HepG2 (cell line): ENCODE measurements at regions not wholly inside any gene's neighbourhood (a gene's known extent, or its start where the extent isn't known, plus 50 kb on each side); places are given as distances from the start of the nearest gene placed in this dataset.

Experiments used
- ATAC-seq: fragments of 200-7000 bp; cut with Tn5 transposase; 3 replicates; pipeline ENCODE4 v1.9.1; 2020; ENCODE audit warnings: mild to moderate bottlenecking, moderate library complexity
- BruUV-seq: library from RNA; stranded (reverse); fragments of 400-500 nt; replicated peaks from 2 replicates; lab custom pipeline; 2021; lab: Mats Ljungman, UMichigan
- CTCF ChIA-PET: fragments of 300-600 bp; formaldehyde crosslinking; extraction: SDS; loops from one replicate; lab custom pipeline; 2021; ENCODE audit warnings: low total read pairs, inconsistent platforms, low intra/inter-chr PET ratio; lab: Yijun Ruan, JAX
- POLR2A ChIA-PET: fragments of 350-600 bp; sonication (Branson Sonifier 250); formaldehyde crosslinking; loops from one replicate; lab custom pipeline; 2020; ENCODE audit warnings: antibody characterized with exemption, inconsistent platforms; lab: Yijun Ruan, JAX
- DNase-seq: peaks from one replicate; pipeline ENCODE4 v3.0.0-alpha.2; 2015; ENCODE audit warnings: low spot score
- FAIRE-seq: peaks from 3 replicates; lab custom pipeline; 2011; peaks lifted over from hg19 to GRCh38; lab: Jason Lieb, UNC
- H2AFZ ChIP-seq: one replicate; pipeline ENCODE4 v1.6.1; 2011; ENCODE audit warnings: low read length, inconsistent platforms
- H3K27ac ChIP-seq: fragments of 300-600 bp; 3 replicates; pipeline ENCODE4 v1.8.0; 2011; ENCODE audit warnings: mixed run types, mild to moderate bottlenecking, mixed read lengths, low read length, inconsistent platforms; ENCODE audit not compliant: insufficient read depth; ENCODE audit errors: extremely low read length
- H3K27me3 ChIP-seq, 2 experiments: fragments of 200-600 bp in 1 of 2; 2 replicates in 1 of 2; 3 replicates in 1 of 2; pipeline versions ENCODE4 v1.6.0 to v1.8.0; 2011; ENCODE audit warnings: low read length in 2 of 2, mild to moderate bottlenecking in 2 of 2, moderate library complexity in 2 of 2, inconsistent platforms in 1 of 2; ENCODE audit not compliant: insufficient read depth in 2 of 2, control insufficient read depth in 1 of 2
- H3K36me3 ChIP-seq, 2 experiments: fragments of 200-600 bp in 1 of 2; replicated peaks in 1 of 2; 2 replicates in 1 of 2; 3 replicates in 1 of 2; pipeline versions ENCODE4 v1.5.1 to v1.8.0; 2011; ENCODE audit warnings: low read length in 2 of 2, inconsistent platforms in 1 of 2; ENCODE audit not compliant: insufficient read depth in 2 of 2, control insufficient read depth in 1 of 2
- H3K4me1 ChIP-seq: 2 replicates; pipeline ENCODE4 v1.5.1; 2012; ENCODE audit warnings: low read length, inconsistent platforms; ENCODE audit not compliant: insufficient read depth
- H3K4me2 ChIP-seq: 2 replicates; pipeline ENCODE4 v1.6.0; 2011; ENCODE audit warnings: low read depth, low read length, inconsistent platforms
- H3K4me3 ChIP-seq, 3 experiments: fragments of 200-600 bp in 1 of 3; sonication (generic), shearing (Covaris generic) in 1 of 3; replicated peaks in 1 of 3; 2 replicates each; pipeline ENCODE4 v1.5.1; 2011 to 2016; ENCODE audit warnings: low read length in 3 of 3, inconsistent platforms in 2 of 3, low read depth in 2 of 3, mild to moderate bottlenecking in 2 of 3, control low read depth in 1 of 3, mixed read lengths in 1 of 3; ENCODE audit not compliant: insufficient read depth in 1 of 3
- H3K79me2 ChIP-seq: one replicate; pipeline ENCODE4 v1.6.1; 2011; ENCODE audit warnings: low read length, inconsistent platforms; ENCODE audit not compliant: insufficient read depth
- H3K9ac ChIP-seq: 2 replicates; pipeline ENCODE4 v1.6.0; 2011; ENCODE audit warnings: mild to moderate bottlenecking, low read depth, low read length, inconsistent platforms; ENCODE audit not compliant: insufficient read depth
- H3K9me3 ChIP-seq: 2 replicates; pipeline ENCODE4 v1.5.1; 2012; ENCODE audit warnings: mild to moderate bottlenecking, low read length
- H4K20me1 ChIP-seq: 2 replicates; pipeline ENCODE4 v1.6.0; 2011; ENCODE audit warnings: inconsistent platforms, mild to moderate bottlenecking, low read length, moderate library complexity; ENCODE audit not compliant: insufficient read depth
- ATF1 ChIP-seq: IDR thresholded peaks from 2 replicates; pipeline ENCODE4 v1.6.1; 2016; ENCODE audit warnings: mild to moderate bottlenecking, control low read depth
- BCL6 ChIP-seq: IDR thresholded peaks from 2 replicates; pipeline ENCODE4 v1.6.1; 2016; ENCODE audit warnings: missing genetic modification reagents, missing compliant biosample characterization
- CEBPZ ChIP-seq: IDR thresholded peaks from 2 replicates; pipeline ENCODE4 v1.6.1; 2012; ENCODE audit warnings: low read length, improper control_type of control experiment
- ELF3 ChIP-seq: IDR thresholded peaks from 2 replicates; pipeline ENCODE4 v1.6.1; 2016; ENCODE audit warnings: missing genetic modification reagents, missing compliant biosample characterization
- GTF3A ChIP-seq: sonication (generic); formaldehyde crosslinking; conservative IDR thresholded peaks from 2 replicates; pipeline ENCODE4 v1.4.0; 2020; ENCODE audit warnings: mild to moderate bottlenecking, missing genetic modification reagents
- HCFC1 ChIP-seq: fragments of 150-350 bp; IDR thresholded peaks from 2 replicates; pipeline ENCODE4 v1.6.1; 2014; ENCODE audit warnings: low read depth, low read length
- HOXA3 ChIP-seq: sonication (generic); formaldehyde crosslinking; IDR thresholded peaks from 2 replicates; pipeline ENCODE4 v1.5.0; 2020; ENCODE audit warnings: missing genetic modification reagents
- HOXD1 ChIP-seq: sonication (generic); formaldehyde crosslinking; IDR thresholded peaks from 2 replicates; pipeline ENCODE4 v1.5.0; 2020; ENCODE audit warnings: missing genetic modification reagents
- SOX13 ChIP-seq, 3 experiments: fragments of 450-650 bp in 1 of 3; sonication (generic) in 1 of 3; formaldehyde crosslinking in 1 of 3; IDR thresholded peaks in 2 of 3; conservative IDR thresholded peaks in 1 of 3; 2 replicates each; pipeline versions ENCODE4 v1.5.0 to v1.6.1; 2016 to 2020; ENCODE audit warnings: antibody characterized with exemption in 1 of 3, mild to moderate bottlenecking in 1 of 3, missing compliant biosample characterization in 1 of 3, missing genetic modification reagents in 1 of 3, moderate library complexity in 1 of 3
- SYNCRIP ChIP-seq: fragments of 200-400 bp; formaldehyde crosslinking; IDR thresholded peaks from 2 replicates; pipeline ENCODE4 v1.6.1; 2018; ENCODE audit warnings: mild to moderate bottlenecking, low read depth, low read length; ENCODE audit not compliant: insufficient read depth
- ZNF354B ChIP-seq: sonication (generic); formaldehyde crosslinking; IDR thresholded peaks from 2 replicates; pipeline ENCODE4 v1.8.0; 2022; ENCODE audit warnings: mild to moderate bottlenecking, missing genetic modification reagents
- ZNF414 ChIP-seq: sonication (generic); formaldehyde crosslinking; IDR thresholded peaks from 2 replicates; pipeline ENCODE4 v1.5.0; 2020; ENCODE audit warnings: missing genetic modification reagents
- ZNF446 ChIP-seq: sonication (generic); formaldehyde crosslinking; IDR thresholded peaks from 2 replicates; pipeline ENCODE4 v1.5.0; 2020; ENCODE audit warnings: mild to moderate bottlenecking, missing genetic modification reagents
- ZNF83 ChIP-seq: sonication (generic); formaldehyde crosslinking; IDR thresholded peaks from 2 replicates; pipeline ENCODE4 v1.4.0; 2020; ENCODE audit warnings: missing genetic modification reagents, mild to moderate bottlenecking, borderline replicate concordance
- WGBS: methylation state at CpG from one replicate; pipeline ENCODE4 v1.1.6; 2017; ENCODE audit warnings: low lambda C conversion rate; 5-methylcytosine and 5-hydroxymethylcytosine counted together
- in situ Hi-C: cut with HindIII; loops from 2 replicates; pipeline ENCODE4 v1.10.0; 2017; ENCODE audit warnings: low pct_unique_long_range_greater_than_20kb; ENCODE audit not compliant: extremely low pct_ligation_motif_present
- intact Hi-C: fragments of 100-400 bp; cut with micrococcal nuclease; formaldehyde crosslinking; loops from one replicate; pipeline ENCODE4 v1.10.0; 2022; ENCODE audit not compliant: unreplicated experiment
- TF ChIP-seq, protein P1 (sequence below): IDR thresholded peaks from 2 replicates; pipeline ENCODE4 v1.6.1; 2016; ENCODE audit warnings: mild to moderate bottlenecking
- TF ChIP-seq, protein P2 (sequence below): sonication (generic); formaldehyde crosslinking; IDR thresholded peaks from 2 replicates; pipeline ENCODE4 v1.8.1; 2023; ENCODE audit warnings: mild to moderate bottlenecking, missing genetic modification reagents

- H3K79me2 ChIP-seq, result no peaks in the 10 kb centered on the region
- no peak for TF ChIP-seq ZNF354B
- TF ChIP-seq SOX13 (IDR thresholded peaks at IDR 0.05), result no peak
- TF ChIP-seq SOX13 (CRISPR knock-in tag; conservative IDR thresholded peaks at IDR 0.05 in 1 of 2, IDR thresholded peaks at IDR 0.05 in 1 of 2), result no peak
- TF ChIP-seq HOXA3 (CRISPR knock-in tag), result no peak
- no peak for TF ChIP-seq ELF3 (CRISPR knock-in tag)
- TF ChIP-seq, protein P1, sequence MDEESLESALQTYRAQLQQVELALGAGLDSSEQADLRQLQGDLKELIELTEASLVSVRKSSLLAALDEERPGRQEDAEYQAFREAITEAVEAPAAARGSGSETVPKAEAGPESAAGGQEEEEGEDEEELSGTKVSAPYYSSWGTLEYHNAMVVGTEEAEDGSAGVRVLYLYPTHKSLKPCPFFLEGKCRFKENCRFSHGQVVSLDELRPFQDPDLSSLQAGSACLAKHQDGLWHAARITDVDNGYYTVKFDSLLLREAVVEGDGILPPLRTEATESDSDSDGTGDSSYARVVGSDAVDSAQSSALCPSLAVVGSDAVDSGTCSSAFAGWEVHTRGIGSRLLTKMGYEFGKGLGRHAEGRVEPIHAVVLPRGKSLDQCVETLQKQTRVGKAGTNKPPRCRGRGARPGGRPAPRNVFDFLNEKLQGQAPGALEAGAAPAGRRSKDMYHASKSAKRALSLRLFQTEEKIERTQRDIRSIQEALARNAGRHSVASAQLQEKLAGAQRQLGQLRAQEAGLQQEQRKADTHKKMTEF, result no peak
- no peak for TF ChIP-seq GTF3A (CRISPR knock-in tag)
- no peak for TF ChIP-seq ATF1 (CRISPR knock-in tag)
- TF ChIP-seq ZNF414 (CRISPR knock-in tag), result no peak
- no peak for TF ChIP-seq HCFC1
- no peak for TF ChIP-seq HOXD1 (CRISPR knock-in tag)
- no peak for TF ChIP-seq SYNCRIP
- no peak for TF ChIP-seq ZNF83
- no peak for TF ChIP-seq CEBPZ
- TF ChIP-seq, protein P2, sequence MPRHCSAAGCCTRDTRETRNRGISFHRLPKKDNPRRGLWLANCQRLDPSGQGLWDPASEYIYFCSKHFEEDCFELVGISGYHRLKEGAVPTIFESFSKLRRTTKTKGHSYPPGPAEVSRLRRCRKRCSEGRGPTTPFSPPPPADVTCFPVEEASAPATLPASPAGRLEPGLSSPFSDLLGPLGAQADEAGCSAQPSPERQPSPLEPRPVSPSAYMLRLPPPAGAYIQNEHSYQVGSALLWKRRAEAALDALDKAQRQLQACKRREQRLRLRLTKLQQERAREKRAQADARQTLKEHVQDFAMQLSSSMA (CRISPR knock-in tag), result no peak
- TF ChIP-seq BCL6 (CRISPR knock-in tag), result no peak
- no peak for TF ChIP-seq ZNF446 (CRISPR knock-in tag)
- POLR2A ChIA-PET, result no interaction called here
- no peaks in the 10 kb centered on the region; a peak in 1 of 5 replicates for H3K27me3 ChIP-seq
- no peak overlapping the region for H3K4me3 ChIP-seq
- H3K27ac ChIP-seq, result no peak overlapping the region
- FAIRE-seq, result no peak
- H2AFZ ChIP-seq, result no peak overlapping the region
- WGBS, result 0% methylated on average over 3 of the region's 3 CpGs
- no peaks in the 10 kb centered on the region; the same call in 1 of the 2 replicates for H3K9me3 ChIP-seq
- CTCF ChIA-PET, result no interaction called here
- H3K9ac ChIP-seq, result no peak overlapping the region
- in situ Hi-C loops, result no loop called here
- BruUV-seq, result no TSS peak
- no peaks in the 10 kb centered on the region for H4K20me1 ChIP-seq
- no peak overlapping the region for H3K4me2 ChIP-seq
- no peaks in the 10 kb centered on the region for H3K4me1 ChIP-seq
- no peaks in the 10 kb centered on the region for H3K36me3 ChIP-seq
- intact Hi-C loops, result no loop called here
- no peak for DNase-seq
- no peak for ATAC-seq
Observed at GRCh38 chr3:96347289-96347688, 467.1 kb upstream of the EPHA6 start.
